Sigmoid colon (tissue), 6 donors: ENCODE measurements at regions not wholly inside any gene's neighbourhood (a gene's known extent, or its start where the extent isn't known, plus 50 kb on each side); places are given as distances from the start of the nearest gene placed in this dataset.

ENCODE experiments used
- DNase-seq: peaks from one replicate; pipeline ENCODE4 v3.0.0-alpha.2; 2019
- H3K27ac ChIP-seq, 4 donors: fragments of 200-600 bp; sonication (generic); one replicate each; pipeline ENCODE4 v1.5.1; 2016 to 2019; ENCODE audit warnings: mild to moderate bottlenecking in 1 of 4
- H3K27me3 ChIP-seq, 3 donors: fragments of 200-600 bp; sonication (generic); one replicate each; pipeline ENCODE4 v1.5.1; 2019; ENCODE audit warnings: mild to moderate bottlenecking in 1 of 3
- H3K36me3 ChIP-seq, 4 donors: fragments of 200-600 bp; sonication (generic); one replicate each; pipeline ENCODE4 v1.5.1; 2016 to 2019
- H3K4me1 ChIP-seq, 4 donors: fragments of 200-600 bp; sonication (generic); one replicate each; pipeline ENCODE4 v1.5.1; 2017 to 2019
- H3K4me3 ChIP-seq, 4 donors: fragments of 200-600 bp; sonication (generic); one replicate each; pipeline ENCODE4 v1.5.1; 2017 to 2019; ENCODE audit warnings: mild to moderate bottlenecking in 2 of 4, moderate library complexity in 1 of 4
- H3K9me3 ChIP-seq, 4 donors: fragments of 200-600 bp in 3 of 4; sonication (generic) in 3 of 4; one replicate each; pipeline versions ENCODE4 v1.5.1 to v1.6.1; 2013 to 2019
- CTCF ChIP-seq, 4 experiments: fragments of 450-650 bp in 3 of 4; fragments of 200-600 bp in 1 of 4; IDR thresholded peaks; one replicate each; pipeline ENCODE4 v1.5.1; 2016 to 2019; ENCODE audit warnings: antibody characterized with exemption in 4 of 4, mild to moderate bottlenecking in 3 of 4, moderate library complexity in 2 of 4
- EP300 ChIP-seq, 4 donors: sonication (generic); formaldehyde crosslinking; IDR thresholded peaks; one replicate each; pipeline ENCODE4 v1.6.1; 2017; ENCODE audit warnings: antibody characterized with exemption in 4 of 4
- POLR2A ChIP-seq, 2 donors: fragments of 450-650 bp; IDR thresholded peaks; one replicate each; pipeline ENCODE4 v1.6.1; 2016; ENCODE audit warnings: antibody characterized with exemption in 2 of 2, mild to moderate bottlenecking in 2 of 2, moderate library complexity in 2 of 2
- POLR2AphosphoS5 ChIP-seq, 4 donors: sonication (generic); formaldehyde crosslinking; IDR thresholded peaks; one replicate each; pipeline ENCODE4 v1.6.1; 2017; ENCODE audit warnings: antibody characterized with exemption in 4 of 4
- WGBS, 2 donors: extraction: QIAGEN DNeasy Blood & Tissue Kit; methylation state at CpG; one replicate each; pipeline ENCODE4 v1.1.7; 2013; 5-methylcytosine and 5-hydroxymethylcytosine counted together
- intact Hi-C: fragments of 100-400 bp; cut with DNase I; formaldehyde crosslinking; loops from one replicate; pipeline ENCODE4 v1.15.1; 2023
- donor health status: healthy with polysubstance abuse.
- donor health status: healthy.

- Histone ChIP-seq H3K4me3 (no peak overlapping the region), H3K27ac (no peak overlapping the region), H3K27me3 (no peaks in the 10 kb centered on the region), H3K9me3 (peaks cover 0 to 2% (median 0%) of the 10 kb centered on the region in 4 donors), H3K4me1 (no peaks in the 10 kb centered on the region), H3K36me3 (no peaks in the 10 kb centered on the region)
- TF ChIP-seq CTCF (IDR thresholded peaks at IDR 0.05), result no peak
- no peak for TF ChIP-seq EP300 (IDR thresholded peaks at IDR 0.05)
- TF ChIP-seq POLR2A (IDR thresholded peaks at IDR 0.05), result no peak
- TF ChIP-seq POLR2AphosphoS5 (IDR thresholded peaks at IDR 0.05), result no peak
- intact Hi-C loops, result no loop called here
- WGBS, 2 donors, result 57 to 68% methylated on average over 2 of the region's 2 CpGs
- no peak for DNase-seq
Measured at GRCh38 chr4:34066126-34066525, 2178.2 kb downstream of the ARAP2 start.

- intact Hi-C loops, result no loop called here
- no peaks in the 10 kb centered on the region for H3K27me3 ChIP-seq
- H3K4me3 ChIP-seq, result no peak overlapping the region
- WGBS, 2 donors, result 69 to 73% methylated on average over 1 of the region's 1 CpG
- no peak overlapping the region for H3K27ac ChIP-seq
- H3K4me1 ChIP-seq, result no peaks in the 10 kb centered on the region
- H3K36me3 ChIP-seq, result no peaks in the 10 kb centered on the region
- no peaks in the 10 kb centered on the region for H3K9me3 ChIP-seq
- TF ChIP-seq POLR2AphosphoS5 (IDR thresholded peaks at IDR 0.05), result no peak
- TF ChIP-seq POLR2A (IDR thresholded peaks at IDR 0.05), result no peak
- no peak for TF ChIP-seq CTCF (IDR thresholded peaks at IDR 0.05)
- no peak for TF ChIP-seq EP300 (IDR thresholded peaks at IDR 0.05)
- no peak for DNase-seq
Measured at GRCh38 chr4:34091451-34091850, 2152.9 kb downstream of the ARAP2 start.

- Histone ChIP-seq H3K4me3 (no peak overlapping the region), H3K4me1 (no peaks in the 10 kb centered on the region), H3K27ac (no peak overlapping the region), H3K27me3 (no peaks in the 10 kb centered on the region), H3K9me3 (no peaks in the 10 kb centered on the region), H3K36me3 (no peaks in the 10 kb centered on the region)
- no peak for DNase-seq
- intact Hi-C loops, result no loop called here
- no peak for TF ChIP-seq CTCF (IDR thresholded peaks at IDR 0.05)
- no peak for TF ChIP-seq EP300 (IDR thresholded peaks at IDR 0.05)
- TF ChIP-seq POLR2AphosphoS5 (IDR thresholded peaks at IDR 0.05), result no peak
- TF ChIP-seq POLR2A (IDR thresholded peaks at IDR 0.05), result no peak
Measured at GRCh38 chr4:34094114-34094513, 2150.2 kb downstream of the ARAP2 start.

GRCh38 chr4:34105311-34105710 lies 2139.0 kb downstream of the ARAP2 start:
- no peak for DNase-seq
- no peaks in the 10 kb centered on the region for H3K4me1 ChIP-seq
- no peaks in the 10 kb centered on the region for H3K9me3 ChIP-seq
- intact Hi-C loops, result no loop called here
- H3K4me3 ChIP-seq, result no peak overlapping the region
- H3K27me3 ChIP-seq, result no peaks in the 10 kb centered on the region
- no peaks in the 10 kb centered on the region for H3K36me3 ChIP-seq
- TF ChIP-seq POLR2A (IDR thresholded peaks at IDR 0.05) (no peak), EP300 (IDR thresholded peaks at IDR 0.05) (no peak), CTCF (IDR thresholded peaks at IDR 0.05) (no peak), POLR2AphosphoS5 (IDR thresholded peaks at IDR 0.05) (no peak)
- H3K27ac ChIP-seq, result no peak overlapping the region
- 74 to 93% methylated on average over 1 of the region's 1 CpG for WGBS, 2 donors

GRCh38 chr4:34108391-34108790 lies 2135.9 kb downstream of the ARAP2 start:
- no peaks in the 10 kb centered on the region for H3K4me1 ChIP-seq
- no peak overlapping the region for H3K27ac ChIP-seq
- TF ChIP-seq EP300 (IDR thresholded peaks at IDR 0.05), result no peak
- no peak for TF ChIP-seq CTCF (IDR thresholded peaks at IDR 0.05)
- TF ChIP-seq POLR2A (IDR thresholded peaks at IDR 0.05), result no peak
- H3K9me3 ChIP-seq, result no peaks in the 10 kb centered on the region
- DNase-seq, result no peak
- H3K27me3 ChIP-seq, result no peaks in the 10 kb centered on the region
- no peaks in the 10 kb centered on the region for H3K36me3 ChIP-seq
- intact Hi-C loops, result no loop called here
- H3K4me3 ChIP-seq, result no peak overlapping the region
